PC-9 (cell line): ENCODE measurements at regions not wholly inside any gene's neighbourhood (a gene's known extent, or its start where the extent isn't known, plus 50 kb on each side); places are given as distances from the start of the nearest gene placed in this dataset.

Experiments
- BruUV-seq: library from RNA; stranded (reverse); fragments of 400-500 nt; replicated peaks from 2 replicates; lab custom pipeline; 2021; lab: Mats Ljungman, UMichigan
- CTCF ChIA-PET: fragments of 300-600 bp; sonication (Branson Sonifier 250); formaldehyde crosslinking; loops from one replicate; lab custom pipeline; 2022; ENCODE audit warnings: antibody characterized with exemption; lab: Charles Lee
- POLR2A ChIA-PET: fragments of 300-600 bp; sonication (Branson Sonifier 250); formaldehyde crosslinking; loops from one replicate; lab custom pipeline; 2022; ENCODE audit warnings: antibody characterized with exemption; ENCODE audit not compliant: unreplicated experiment; lab: Charles Lee
- DNase-seq, 2 experiments: peaks; one replicate each; pipeline versions ENCODE4 v3.0.0 to v3.0.0-alpha.2; 2015 to 2022; ENCODE audit warnings: mixed read lengths in 1 of 2
- H2AFZ ChIP-seq: fragments of 200-600 bp; sonication (generic); 2 replicates; pipeline ENCODE4 v1.8.1; 2017; ENCODE audit warnings: antibody characterized with exemption
- H3F3A ChIP-seq: fragments of 200-600 bp; sonication (generic); 2 replicates; pipeline ENCODE4 v1.8.1; 2017; ENCODE audit warnings: antibody characterized with exemption, mild to moderate bottlenecking, low read depth; ENCODE audit not compliant: insufficient read depth
- H3K27ac ChIP-seq: fragments of 200-600 bp; sonication (generic); 2 replicates; pipeline ENCODE4 v1.6.1; 2016; ENCODE audit warnings: mixed run types
- H3K27me3 ChIP-seq: fragments of 200-600 bp; sonication (generic); 2 replicates; pipeline ENCODE4 v1.6.1; 2016; ENCODE audit warnings: low read depth, mixed run types; ENCODE audit not compliant: insufficient read depth
- H3K36me3 ChIP-seq: fragments of 200-600 bp; sonication (generic); 2 replicates; pipeline ENCODE4 v1.6.1; 2016; ENCODE audit warnings: low read depth, mixed run types
- H3K4me1 ChIP-seq: fragments of 200-600 bp; sonication (generic); replicated peaks from 2 replicates; pipeline ENCODE4 v1.6.1; 2016; ENCODE audit warnings: mixed run types; ENCODE audit not compliant: insufficient read depth
- H3K4me2 ChIP-seq: fragments of 200-600 bp; sonication (generic); 2 replicates; pipeline ENCODE4 v1.6.1; 2017; ENCODE audit warnings: mixed run types
- H3K4me3 ChIP-seq: fragments of 200-600 bp; sonication (generic); 2 replicates; pipeline ENCODE4 v1.6.1; 2016; ENCODE audit warnings: mixed run types
- H3K79me2 ChIP-seq: fragments of 200-600 bp; sonication (generic); 2 replicates; pipeline ENCODE4 v1.6.1; 2017; ENCODE audit warnings: low read depth, mixed run types
- H3K9me2 ChIP-seq: fragments of 200-600 bp; sonication (generic); 2 replicates; pipeline ENCODE4 v1.8.1; 2017; ENCODE audit warnings: mild to moderate bottlenecking; ENCODE audit not compliant: insufficient read depth
- H3K9me3 ChIP-seq: fragments of 200-600 bp; sonication (generic); 2 replicates; pipeline ENCODE4 v1.8.1; 2016; ENCODE audit warnings: low read depth; ENCODE audit not compliant: insufficient read depth
- H4K20me1 ChIP-seq: fragments of 200-600 bp; sonication (generic); 2 replicates; pipeline ENCODE4 v1.8.1; 2017; ENCODE audit not compliant: insufficient read depth
- CTCF ChIP-seq: fragments of 200-600 bp; sonication (generic); conservative IDR thresholded peaks from 2 replicates; pipeline ENCODE4 v1.6.1; 2017; ENCODE audit warnings: mixed run types, antibody characterized with exemption, mild to moderate bottlenecking, moderate library complexity
- EZH2 ChIP-seq: fragments of 200-600 bp; sonication (generic); IDR thresholded peaks from 2 replicates; pipeline ENCODE4 v1.8.0; 2017; ENCODE audit warnings: antibody characterized with exemption, low read depth
- intact Hi-C: fragments of 100-400 bp; cut with micrococcal nuclease; formaldehyde crosslinking; loops from one replicate; pipeline ENCODE4 v1.10.0; 2022; ENCODE audit not compliant: unreplicated experiment

DNA sequence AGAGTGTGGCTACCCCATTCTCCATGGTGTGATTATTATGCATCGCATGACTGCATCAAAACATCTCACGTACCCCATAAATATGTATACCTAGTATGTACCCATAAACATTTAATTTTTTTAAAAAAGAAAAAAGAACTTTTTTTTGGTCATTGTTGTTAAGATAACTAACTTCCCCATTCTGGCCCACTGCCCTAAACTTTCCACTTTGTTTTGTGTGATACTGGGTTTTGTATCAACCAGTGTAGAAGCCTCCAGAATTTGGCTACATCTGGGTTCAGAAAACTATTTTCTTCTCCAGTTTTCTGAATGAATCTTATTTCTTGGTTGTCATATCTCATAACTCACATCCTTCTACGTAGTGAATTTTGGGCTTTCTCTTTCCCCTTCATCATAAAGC lies 62.3 kb upstream of the NABP1 start:
- no peak for DNase-seq
- H3K36me3 ChIP-seq, result no peaks in the 10 kb centered on the region
- H3F3A ChIP-seq, result peaks cover 5% of the 10 kb centered on the region; the same call in 1 of the 2 replicates
- ChIA-PET POLR2A (interaction anchor here (0.7 kb wide), 1 partner anchor 64 kb away, joined by 4 read pairs; no protein-coding TSS in a partner anchor), CTCF (no interaction called here)
- H3K4me3 ChIP-seq, result no peak overlapping the region
- H3K9me2 ChIP-seq, result no peaks in the 10 kb centered on the region
- no peak overlapping the region for H3K27ac ChIP-seq
- TF ChIP-seq CTCF (no peak), EZH2 (no peak)
- H2AFZ ChIP-seq, result no peak overlapping the region
- H3K9me3 ChIP-seq, result no peaks in the 10 kb centered on the region
- no peaks in the 10 kb centered on the region for H3K79me2 ChIP-seq
- intact Hi-C loops, result no loop called here
- BruUV-seq, result no TSS peak
- no peaks in the 10 kb centered on the region for H4K20me1 ChIP-seq
- H3K4me1 ChIP-seq, result peaks cover 26% of the 10 kb centered on the region
- H3K27me3 ChIP-seq, result no peaks in the 10 kb centered on the region
- H3K4me2 ChIP-seq, result no peak overlapping the region

DNA sequence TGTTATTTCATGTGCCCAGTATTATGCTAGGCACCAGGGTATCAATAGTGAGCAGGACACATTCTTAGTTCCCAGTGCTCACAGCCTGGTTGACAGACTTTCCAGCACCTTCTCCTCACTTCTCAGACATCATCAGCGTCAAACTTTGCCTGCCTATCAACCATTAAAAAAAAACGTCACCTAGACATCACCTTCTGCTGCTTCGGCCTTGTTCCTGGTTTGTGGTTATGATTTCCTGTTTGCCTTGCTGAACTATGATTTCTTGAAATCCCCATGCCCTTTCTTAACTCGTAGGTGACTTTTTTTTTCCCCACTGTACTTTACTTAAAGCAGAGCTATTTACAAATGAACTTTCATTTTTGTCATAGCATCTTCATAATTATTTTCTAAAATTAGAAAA lies 60.4 kb upstream of the NABP1 start:
- no peaks in the 10 kb centered on the region for H4K20me1 ChIP-seq
- H3K9me3 ChIP-seq, result no peaks in the 10 kb centered on the region
- H3K79me2 ChIP-seq, result no peaks in the 10 kb centered on the region
- H3K27ac ChIP-seq, result peak overlapping the region; percentile 23; the same call in 1 of the 2 replicates
- BruUV-seq, result no TSS peak
- H3K4me3 ChIP-seq, result no peak overlapping the region
- no peaks in the 10 kb centered on the region for H3K27me3 ChIP-seq
- TF ChIP-seq CTCF (no peak), EZH2 (no peak)
- ChIA-PET POLR2A (interaction anchor here (0.5 to 1.0 kb wide), 5 partner anchors 39 to 563 kb away, joined by 3 to 7 read pairs (median 4); partner anchors contain the start of gene NABP1), CTCF (interaction anchor here (1.9 kb wide), 1 partner anchor 51 kb away, joined by 5 read pairs; no protein-coding TSS in a partner anchor)
- H3K36me3 ChIP-seq, result no peaks in the 10 kb centered on the region
- DNase-seq, result peak in 1 of 2 experiments; percentile 67
- peaks cover 25% of the 10 kb centered on the region for H3F3A ChIP-seq
- peaks cover 46% of the 10 kb centered on the region for H3K4me1 ChIP-seq
- H3K4me2 ChIP-seq, result no peak overlapping the region
- H3K9me2 ChIP-seq, result no peaks in the 10 kb centered on the region
- H2AFZ ChIP-seq, result no peak overlapping the region
- intact Hi-C loops, result no loop called here

DNA sequence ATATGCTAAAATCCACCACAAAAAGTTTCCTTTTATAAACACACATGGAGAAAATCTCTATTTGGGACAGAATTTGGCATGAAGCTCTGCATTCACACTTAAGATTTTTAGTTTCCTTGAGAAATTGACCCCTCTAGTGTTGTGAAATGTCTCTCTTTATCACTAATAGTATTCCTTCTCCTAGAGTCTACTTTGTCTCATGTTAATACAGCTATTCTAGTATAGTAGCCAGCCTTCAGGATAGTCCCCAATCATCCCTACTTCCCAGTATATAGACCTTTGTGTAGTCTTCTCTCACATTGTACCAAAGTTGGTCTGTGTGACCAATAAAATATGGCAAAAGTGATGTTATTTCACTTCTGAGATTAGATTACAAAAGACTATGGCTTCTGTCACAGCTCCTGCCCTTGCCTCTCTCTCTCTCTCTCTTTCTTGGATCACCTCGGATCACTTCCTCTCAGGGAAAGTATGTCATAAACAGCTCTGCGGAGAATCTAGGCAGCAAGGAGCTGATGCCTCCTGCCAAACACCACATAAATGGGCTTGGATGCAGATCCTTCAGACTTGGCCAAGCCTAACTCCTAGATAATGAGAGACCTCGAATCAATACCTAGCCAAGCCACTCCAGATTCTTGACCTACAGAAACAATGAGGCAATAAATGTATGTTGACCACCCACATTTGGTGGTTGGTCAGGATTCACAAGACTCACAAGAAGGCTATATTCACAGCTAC lies 59.7 kb upstream of the NABP1 start:
- Histone ChIP-seq H3K27me3 (no peaks in the 10 kb centered on the region), H3K4me3 (no peak overlapping the region), H3K4me2 (no peak overlapping the region), H3K4me1 (peaks cover 52% of the 10 kb centered on the region), H2AFZ (no peak overlapping the region), H3F3A (peaks cover 31% of the 10 kb centered on the region), H3K9me3 (no peaks in the 10 kb centered on the region), H3K9me2 (no peaks in the 10 kb centered on the region), H3K79me2 (no peaks in the 10 kb centered on the region), H3K36me3 (no peaks in the 10 kb centered on the region), H4K20me1 (no peaks in the 10 kb centered on the region), H3K27ac (peak overlapping the region; percentile 23; the same call in 1 of the 2 replicates)
- intact Hi-C loops, result no loop called here
- ChIA-PET CTCF (interaction anchor here (1.9 kb wide), 1 partner anchor 51 kb away, joined by 5 read pairs; no protein-coding TSS in a partner anchor), POLR2A (interaction anchor here (0.5 to 1.0 kb wide), 5 partner anchors 36 to 564 kb away, joined by 3 to 7 read pairs (median 3); no protein-coding TSS in a partner anchor)
- no TSS peak for BruUV-seq
- no peak for TF ChIP-seq EZH2
- no peak for TF ChIP-seq CTCF
- no peak for DNase-seq
